A549 (cell line): ENCODE measurements at regions not wholly inside any gene's neighbourhood (a gene's known extent, or its start where the extent isn't known, plus 50 kb on each side); places are given as distances from the start of the nearest gene placed in this dataset.

Experiments
- ATAC-seq, 2 experiments: fragments of 200-7000 bp in 1 of 2; fragments of >200 bp in 1 of 2; cut with Nextera tagmentation in 1 of 2; cut with Tn5 transposase in 1 of 2; 3 replicates each; pipeline versions ENCODE4 v1.8.0 to v1.9.1; 2018 to 2020; ENCODE audit warnings: mild to moderate bottlenecking in 1 of 2, moderate library complexity in 1 of 2
- CTCF ChIA-PET: fragments of 300-600 bp; sonication (Branson Sonifier 250); formaldehyde crosslinking; extraction: SDS; loops from one replicate; lab custom pipeline; 2021; ENCODE audit warnings: antibody characterized with exemption, inconsistent platforms; lab: Yijun Ruan, JAX
- POLR2A ChIA-PET: fragments of 350-600 bp; formaldehyde crosslinking; extraction: SDS; loops from one replicate; lab custom pipeline; 2021; ENCODE audit warnings: antibody characterized with exemption, inconsistent platforms; lab: Yijun Ruan, JAX
- DNase-seq, 2 experiments: peaks; one replicate each; pipeline versions ENCODE4 v3.0.0 to v3.0.0-alpha.2; 2011 to 2016; ENCODE audit warnings: low read depth in 1 of 2, low spot score in 1 of 2
- FAIRE-seq: peaks from 2 replicates; lab custom pipeline; 2011; peaks lifted over from hg19 to GRCh38; lab: Jason Lieb, UNC
- H3K27ac ChIP-seq, 2 experiments: fragments of >200 bp; sonication (Bioruptor Twin); formaldehyde crosslinking; 3 replicates each; pipeline ENCODE4 v1.5.1; 2016 to 2017
- H3K4me1 ChIP-seq: fragments of >200 bp; sonication (Bioruptor Twin); formaldehyde crosslinking; 3 replicates; pipeline ENCODE4 v1.6.1; 2016
- H3K4me2 ChIP-seq: fragments of >200 bp; sonication (Bioruptor Twin); formaldehyde crosslinking; 3 replicates; pipeline ENCODE4 v1.6.1; 2016
- H3K4me3 ChIP-seq: fragments of >200 bp; sonication (Bioruptor Twin); formaldehyde crosslinking; 3 replicates; pipeline ENCODE4 v1.5.1; 2016
- H3K9me3 ChIP-seq: fragments of >200 bp; sonication (Bioruptor Twin); formaldehyde crosslinking; 3 replicates; pipeline ENCODE4 v1.6.1; 2016
- CHD2 ChIP-seq: fragments of 150-350 bp; IDR thresholded peaks from 2 replicates; pipeline ENCODE4 v1.6.1; 2014; ENCODE audit warnings: low read length; ENCODE audit not compliant: partially characterized antibody
- EHF ChIP-seq: fragments of 250-450 bp; sonication (Bioruptor Pico); IDR thresholded peaks from 2 replicates; pipeline ENCODE4 v1.5.0; 2020; ENCODE audit warnings: mild to moderate bottlenecking
- EP300 ChIP-seq, 2 experiments: fragments of >200 bp; sonication (Bioruptor Twin); formaldehyde crosslinking; IDR thresholded peaks; 2 replicates in 1 of 2; 3 replicates in 1 of 2; pipeline ENCODE4 v1.6.1; 2016 to 2017
- HDAC2 ChIP-seq: fragments of 200-600 bp; sonication (generic); IDR thresholded peaks from 2 replicates; pipeline ENCODE4 v1.6.1; 2016
- HOXB13 ChIP-seq: fragments of 250-450 bp; sonication (Bioruptor Pico); IDR thresholded peaks from 2 replicates; pipeline ENCODE4 v1.5.0; 2020; ENCODE audit warnings: low read depth, mild to moderate bottlenecking, moderate library complexity
- HOXB5 ChIP-seq: fragments of 250-450 bp; sonication (Bioruptor Pico); IDR thresholded peaks from 2 replicates; pipeline ENCODE4 v1.5.0; 2020; ENCODE audit warnings: mild to moderate bottlenecking, moderate library complexity
- JUN ChIP-seq, 2 experiments: fragments of >200 bp; sonication (Bioruptor Twin); formaldehyde crosslinking; IDR thresholded peaks; 2 replicates in 1 of 2; 3 replicates in 1 of 2; pipeline ENCODE4 v1.6.1; 2016 to 2017
- JUNB ChIP-seq: fragments of >200 bp; sonication (Bioruptor Twin); formaldehyde crosslinking; IDR thresholded peaks from 2 replicates; pipeline ENCODE4 v1.6.1; 2016
- KDM5A ChIP-seq: fragments of 200-600 bp; sonication (generic); IDR thresholded peaks from 2 replicates; pipeline ENCODE4 v1.6.1; 2016; ENCODE audit warnings: antibody characterized with exemption, mild to moderate bottlenecking
- MYC ChIP-seq: IDR thresholded peaks from 2 replicates; pipeline ENCODE4 v1.6.1; 2012; ENCODE audit warnings: mild to moderate bottlenecking, inconsistent platforms, low read length, improper control_type of control experiment, borderline replicate concordance
- NFE2L2 ChIP-seq: fragments of 150-350 bp; conservative IDR thresholded peaks from 2 replicates; pipeline ENCODE4 v1.6.1; 2014; ENCODE audit warnings: low read length
- NPAS2 ChIP-seq: fragments of 250-450 bp; sonication (Bioruptor Pico); IDR thresholded peaks from 2 replicates; pipeline ENCODE4 v1.8.0; 2022; ENCODE audit warnings: mild to moderate bottlenecking, moderate library complexity, borderline replicate concordance
- NR3C1 ChIP-seq: fragments of >200 bp; sonication (Bioruptor Twin); formaldehyde crosslinking; IDR thresholded peaks from 3 replicates; pipeline ENCODE4 v1.6.1; 2017
- PHF8 ChIP-seq: fragments of 200-600 bp; sonication (generic); IDR thresholded peaks from 2 replicates; pipeline ENCODE4 v1.6.1; 2016; ENCODE audit warnings: low read depth, mild to moderate bottlenecking, antibody characterized with exemption, moderate library complexity, borderline replicate concordance
- POLR2AphosphoS2 ChIP-seq: conservative IDR thresholded peaks from 2 replicates; pipeline ENCODE4 v1.6.1; 2012; ENCODE audit warnings: low read length, improper control_type of control experiment, inconsistent platforms
- RARB ChIP-seq: fragments of 250-450 bp; sonication (Bioruptor Pico); IDR thresholded peaks from 2 replicates; pipeline ENCODE4 v1.8.0; 2021; ENCODE audit warnings: mild to moderate bottlenecking, moderate library complexity
- RCOR1 ChIP-seq: fragments of 150-350 bp; IDR thresholded peaks from 2 replicates; pipeline ENCODE4 v1.6.1; 2014; ENCODE audit warnings: antibody characterized with exemption, low read length, low read depth
- RFX5 ChIP-seq: fragments of 450-650 bp; IDR thresholded peaks from 2 replicates; pipeline ENCODE4 v1.7.1; 2014; ENCODE audit warnings: antibody characterized with exemption, mild to moderate bottlenecking, moderate library complexity
- RNF2 ChIP-seq: fragments of 200-600 bp; sonication (generic); IDR thresholded peaks from 2 replicates; pipeline ENCODE4 v1.6.1; 2016; ENCODE audit warnings: low read depth, mild to moderate bottlenecking, antibody characterized with exemption, moderate library complexity, borderline replicate concordance
- SREBF2 ChIP-seq: fragments of 450-650 bp; IDR thresholded peaks from 2 replicates; pipeline ENCODE4 v1.6.1; 2014; ENCODE audit warnings: mild to moderate bottlenecking, moderate library complexity
- TP53 ChIP-seq: fragments of 250-450 bp; sonication (Bioruptor Pico); IDR thresholded peaks from 2 replicates; pipeline ENCODE4 v1.5.0; 2021; ENCODE audit warnings: mild to moderate bottlenecking, moderate library complexity
- ZFP36 ChIP-seq: fragments of 450-650 bp; IDR thresholded peaks from 2 replicates; pipeline ENCODE4 v1.6.1; 2014; ENCODE audit warnings: borderline replicate concordance; ENCODE audit not compliant: partially characterized antibody
- ZSCAN20 ChIP-seq: fragments of 250-450 bp; sonication (Bioruptor Pico); IDR thresholded peaks from 2 replicates; pipeline ENCODE4 v1.8.0; 2022; ENCODE audit warnings: mild to moderate bottlenecking, moderate library complexity
- WGBS: methylation state at CpG from one replicate; pipeline ENCODE4 v1.1.6; 2017; ENCODE audit errors: missing lambda C conversion rate; 5-methylcytosine and 5-hydroxymethylcytosine counted together
- TF ChIP-seq, protein P1 (sequence below): fragments of >200 bp; sonication (Bioruptor Twin); formaldehyde crosslinking; IDR thresholded peaks from 2 replicates; pipeline ENCODE4 v1.6.1; 2016
- TF ChIP-seq, protein P2 (sequence below): fragments of 200-600 bp; sonication (generic); IDR thresholded peaks from 2 replicates; pipeline ENCODE4 v1.6.1; 2016; ENCODE audit warnings: antibody characterized with exemption, mild to moderate bottlenecking, moderate library complexity
- TF ChIP-seq, protein P3 (sequence below): fragments of 450-650 bp; IDR thresholded peaks from 2 replicates; pipeline ENCODE4 v1.6.1; 2014; ENCODE audit warnings: antibody characterized with exemption
- TF ChIP-seq, protein P4 (sequence below): fragments of 250-450 bp; sonication (Bioruptor Pico); IDR thresholded peaks from 2 replicates; pipeline ENCODE4 v1.5.0; 2021; ENCODE audit warnings: mild to moderate bottlenecking, moderate library complexity, borderline replicate concordance
- TF ChIP-seq, protein P5 (sequence below): IDR thresholded peaks from 2 replicates; pipeline ENCODE4 v1.6.1; 2012; ENCODE audit warnings: low read depth, borderline replicate concordance

DNA sequence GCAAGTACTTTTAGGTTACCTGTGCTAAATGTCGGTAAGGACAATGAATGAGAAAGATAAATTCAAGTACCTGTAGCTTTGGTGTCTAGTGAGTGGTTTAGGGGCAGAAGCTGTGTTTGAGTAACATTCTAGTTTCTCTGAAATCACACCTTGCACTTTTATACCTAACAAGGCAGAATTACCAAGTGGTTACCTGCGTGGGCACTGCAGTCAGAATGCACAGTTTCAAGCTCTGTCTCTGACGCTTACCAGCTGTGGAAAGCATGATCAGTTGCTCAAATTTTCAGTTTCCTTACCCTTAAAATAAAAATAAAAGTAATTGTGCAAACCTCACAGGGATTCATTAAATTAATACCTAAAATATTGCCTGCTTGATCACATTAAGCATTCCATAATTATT is 846.9 kb upstream of the VRK2 start:
- no peaks in the 10 kb centered on the region for H3K4me1 ChIP-seq
- H3K4me2 ChIP-seq: no peak overlapping the region
- FAIRE-seq (no peak), ATAC-seq (no peak), DNase-seq (no peak)
- 9% methylated on average over 3 of the region's 3 CpGs for WGBS
- POLR2A ChIA-PET: no interaction called here
- H3K27ac ChIP-seq: no peak overlapping the region
- CTCF ChIA-PET: no interaction called here
- TF ChIP-seq RFX5 (no peak), RNF2 (no peak), RCOR1 (no peak), NPAS2 (CRISPR knock-in tag) (no peak), PHF8 (no peak), NR3C1 (no peak), KDM5A (no peak), HOXB5 (CRISPR knock-in tag) (no peak), HOXB13 (CRISPR knock-in tag) (no peak), EHF (no peak), EP300 (IDR thresholded peaks at IDR 0.05) (no peak), ZFP36 (no peak)
- TF ChIP-seq, protein P1, sequence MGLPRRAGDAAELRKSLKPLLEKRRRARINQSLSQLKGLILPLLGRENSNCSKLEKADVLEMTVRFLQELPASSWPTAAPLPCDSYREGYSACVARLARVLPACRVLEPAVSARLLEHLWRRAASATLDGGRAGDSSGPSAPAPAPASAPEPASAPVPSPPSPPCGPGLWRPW: no peak
- TF ChIP-seq, protein P2, sequence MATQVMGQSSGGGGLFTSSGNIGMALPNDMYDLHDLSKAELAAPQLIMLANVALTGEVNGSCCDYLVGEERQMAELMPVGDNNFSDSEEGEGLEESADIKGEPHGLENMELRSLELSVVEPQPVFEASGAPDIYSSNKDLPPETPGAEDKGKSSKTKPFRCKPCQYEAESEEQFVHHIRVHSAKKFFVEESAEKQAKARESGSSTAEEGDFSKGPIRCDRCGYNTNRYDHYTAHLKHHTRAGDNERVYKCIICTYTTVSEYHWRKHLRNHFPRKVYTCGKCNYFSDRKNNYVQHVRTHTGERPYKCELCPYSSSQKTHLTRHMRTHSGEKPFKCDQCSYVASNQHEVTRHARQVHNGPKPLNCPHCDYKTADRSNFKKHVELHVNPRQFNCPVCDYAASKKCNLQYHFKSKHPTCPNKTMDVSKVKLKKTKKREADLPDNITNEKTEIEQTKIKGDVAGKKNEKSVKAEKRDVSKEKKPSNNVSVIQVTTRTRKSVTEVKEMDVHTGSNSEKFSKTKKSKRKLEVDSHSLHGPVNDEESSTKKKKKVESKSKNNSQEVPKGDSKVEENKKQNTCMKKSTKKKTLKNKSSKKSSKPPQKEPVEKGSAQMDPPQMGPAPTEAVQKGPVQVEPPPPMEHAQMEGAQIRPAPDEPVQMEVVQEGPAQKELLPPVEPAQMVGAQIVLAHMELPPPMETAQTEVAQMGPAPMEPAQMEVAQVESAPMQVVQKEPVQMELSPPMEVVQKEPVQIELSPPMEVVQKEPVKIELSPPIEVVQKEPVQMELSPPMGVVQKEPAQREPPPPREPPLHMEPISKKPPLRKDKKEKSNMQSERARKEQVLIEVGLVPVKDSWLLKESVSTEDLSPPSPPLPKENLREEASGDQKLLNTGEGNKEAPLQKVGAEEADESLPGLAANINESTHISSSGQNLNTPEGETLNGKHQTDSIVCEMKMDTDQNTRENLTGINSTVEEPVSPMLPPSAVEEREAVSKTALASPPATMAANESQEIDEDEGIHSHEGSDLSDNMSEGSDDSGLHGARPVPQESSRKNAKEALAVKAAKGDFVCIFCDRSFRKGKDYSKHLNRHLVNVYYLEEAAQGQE: no peak
- H3K4me3 ChIP-seq: no peak overlapping the region
- H3K9me3 ChIP-seq: no peaks in the 10 kb centered on the region

DNA sequence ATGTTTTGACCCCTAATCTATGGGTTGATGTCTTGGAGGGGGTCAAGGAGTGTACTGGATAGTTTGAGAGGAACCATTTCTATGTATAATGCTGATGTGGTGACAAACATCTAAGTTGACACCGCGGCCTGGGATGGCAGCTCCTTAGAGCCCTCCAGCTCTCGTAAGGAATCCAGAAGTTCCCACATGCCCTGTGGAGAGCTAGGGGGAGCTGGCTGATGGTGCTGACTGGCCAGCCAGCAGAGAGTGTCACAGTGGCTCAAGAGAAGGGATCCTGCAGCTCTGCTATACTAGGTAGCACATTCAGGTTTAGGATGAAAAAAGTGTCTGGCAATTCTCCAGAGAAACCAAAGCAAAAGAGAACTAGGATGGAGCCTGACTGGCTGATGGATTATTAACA is 842.2 kb upstream of the VRK2 start:
- ChIA-PET CTCF (no interaction called here), POLR2A (no interaction called here)
- Histone ChIP-seq H3K27ac (no peak overlapping the region), H3K4me3 (no peak overlapping the region), H3K9me3 (no peaks in the 10 kb centered on the region; the same call in 2 of the 3 replicates), H3K4me1 (no peaks in the 10 kb centered on the region), H3K4me2 (no peak overlapping the region)
- ATAC-seq (no peak), DNase-seq (no peak), FAIRE-seq (no peak)
- WGBS: 15% methylated on average over 3 of the region's 3 CpGs
- TF ChIP-seq SREBF2 (no peak), HDAC2 (no peak), JUN (IDR thresholded peaks at IDR 0.05) (no peak), RARB (CRISPR knock-in tag) (no peak), MYC (no peak), CHD2 (no peak), JUNB (no peak), ZSCAN20 (CRISPR knock-in tag) (no peak), HOXB13 (CRISPR knock-in tag) (no peak), TP53 (CRISPR knock-in tag) (no peak), NR3C1 (no peak), RFX5 (no peak), NFE2L2 (no peak), POLR2AphosphoS2 (no peak)
- TF ChIP-seq, protein P3, sequence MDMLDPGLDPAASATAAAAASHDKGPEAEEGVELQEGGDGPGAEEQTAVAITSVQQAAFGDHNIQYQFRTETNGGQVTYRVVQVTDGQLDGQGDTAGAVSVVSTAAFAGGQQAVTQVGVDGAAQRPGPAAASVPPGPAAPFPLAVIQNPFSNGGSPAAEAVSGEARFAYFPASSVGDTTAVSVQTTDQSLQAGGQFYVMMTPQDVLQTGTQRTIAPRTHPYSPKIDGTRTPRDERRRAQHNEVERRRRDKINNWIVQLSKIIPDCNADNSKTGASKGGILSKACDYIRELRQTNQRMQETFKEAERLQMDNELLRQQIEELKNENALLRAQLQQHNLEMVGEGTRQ: no peak
- TF ChIP-seq, protein P4, sequence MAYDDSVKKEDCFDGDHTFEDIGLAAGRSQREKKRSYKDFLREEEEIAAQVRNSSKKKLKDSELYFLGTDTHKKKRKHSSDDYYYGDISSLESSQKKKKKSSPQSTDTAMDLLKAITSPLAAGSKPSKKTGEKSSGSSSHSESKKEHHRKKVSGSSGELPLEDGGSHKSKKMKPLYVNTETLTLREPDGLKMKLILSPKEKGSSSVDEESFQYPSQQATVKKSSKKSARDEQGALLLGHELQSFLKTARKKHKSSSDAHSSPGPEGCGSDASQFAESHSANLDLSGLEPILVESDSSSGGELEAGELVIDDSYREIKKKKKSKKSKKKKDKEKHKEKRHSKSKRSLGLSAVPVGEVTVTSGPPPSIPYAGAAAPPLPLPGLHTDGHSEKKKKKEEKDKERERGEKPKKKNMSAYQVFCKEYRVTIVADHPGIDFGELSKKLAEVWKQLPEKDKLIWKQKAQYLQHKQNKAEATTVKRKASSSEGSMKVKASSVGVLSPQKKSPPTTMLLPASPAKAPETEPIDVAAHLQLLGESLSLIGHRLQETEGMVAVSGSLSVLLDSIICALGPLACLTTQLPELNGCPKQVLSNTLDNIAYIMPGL: no peak
- TF ChIP-seq, protein P5, sequence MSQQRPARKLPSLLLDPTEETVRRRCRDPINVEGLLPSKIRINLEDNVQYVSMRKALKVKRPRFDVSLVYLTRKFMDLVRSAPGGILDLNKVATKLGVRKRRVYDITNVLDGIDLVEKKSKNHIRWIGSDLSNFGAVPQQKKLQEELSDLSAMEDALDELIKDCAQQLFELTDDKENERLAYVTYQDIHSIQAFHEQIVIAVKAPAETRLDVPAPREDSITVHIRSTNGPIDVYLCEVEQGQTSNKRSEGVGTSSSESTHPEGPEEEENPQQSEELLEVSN: no peak
